Testis (tissue), 2 donors: ENCODE measurements at regions not wholly inside any gene's neighbourhood (a gene's known extent, or its start where the extent isn't known, plus 50 kb on each side); places are given as distances from the start of the nearest gene placed in this dataset.

ENCODE experiments used
- DNase-seq: peaks from one replicate; pipeline ENCODE4 v3.0.0-alpha.2; 2019
- H3K27ac ChIP-seq, 2 donors: fragments of 200-600 bp; sonication (generic); one replicate each; pipeline ENCODE4 v1.5.1; 2019
- H3K27me3 ChIP-seq: fragments of 200-600 bp; sonication (generic); one replicate; pipeline ENCODE4 v1.5.1; 2019
- H3K36me3 ChIP-seq: fragments of 200-600 bp; sonication (generic); one replicate; pipeline ENCODE4 v1.5.1; 2017; ENCODE audit warnings: low read depth; ENCODE audit errors: missing control alignments
- H3K4me1 ChIP-seq: fragments of 200-600 bp; sonication (generic); one replicate; pipeline ENCODE4 v1.5.1; 2019
- H3K4me3 ChIP-seq, 2 donors: fragments of 200-600 bp; sonication (generic); one replicate each; pipeline ENCODE4 v1.5.1; 2017 to 2019
- H3K9me3 ChIP-seq: fragments of 200-600 bp; sonication (generic); one replicate; pipeline ENCODE4 v1.5.1; 2017
- POLR2A ChIP-seq: fragments of 450-650 bp; IDR thresholded peaks from one replicate; pipeline ENCODE4 v1.6.1; 2017; ENCODE audit warnings: antibody characterized with exemption, mild to moderate bottlenecking, moderate library complexity
- WGBS, 2 donors: methylation state at CpG; one replicate each; pipeline ENCODE4 v1.1.5; 2018; 5-methylcytosine and 5-hydroxymethylcytosine counted together
- intact Hi-C: fragments of 100-400 bp; cut with DNase I; formaldehyde crosslinking; loops from one replicate; pipeline ENCODE4 v1.15.1; 2023; ENCODE audit warnings: low total_unique reads
- TF ChIP-seq, protein P1 (sequence below), 3 experiments: fragments of 450-650 bp in 2 of 3; fragments of 200-600 bp in 1 of 3; sonication (generic) in 1 of 3; IDR thresholded peaks; one replicate each; pipeline ENCODE4 v1.5.1; 2016 to 2019; ENCODE audit warnings: antibody characterized with exemption in 3 of 3, mild to moderate bottlenecking in 2 of 3, moderate library complexity in 1 of 3

DNA sequence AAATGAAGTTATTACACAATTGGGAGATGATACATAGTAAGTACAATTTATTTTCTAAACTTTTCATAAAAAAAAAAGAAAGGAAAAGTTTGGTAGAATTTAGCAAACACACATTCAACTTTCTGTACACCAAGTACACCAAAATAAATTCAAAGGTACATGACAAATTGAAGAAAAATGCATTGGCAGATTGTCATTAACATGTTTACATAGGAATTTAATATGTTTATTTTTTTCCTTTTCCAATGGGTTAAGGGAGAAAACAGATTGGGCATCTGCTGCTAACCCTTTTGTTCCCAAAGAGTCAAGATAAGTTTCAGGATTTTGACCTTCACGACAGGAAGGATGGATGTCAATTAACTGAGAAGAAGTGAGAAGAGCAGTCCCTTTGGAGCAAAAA is 620.4 kb downstream of the XIRP2 start:
- no peak overlapping the region for H3K27ac ChIP-seq
- no peaks in the 10 kb centered on the region for H3K9me3 ChIP-seq
- no peaks in the 10 kb centered on the region for H3K36me3 ChIP-seq
- H3K4me3 ChIP-seq: no peak overlapping the region
- H3K4me1 ChIP-seq: no peaks in the 10 kb centered on the region
- intact Hi-C loops: no loop called here
- no peaks in the 10 kb centered on the region for H3K27me3 ChIP-seq
- TF ChIP-seq, protein P1, sequence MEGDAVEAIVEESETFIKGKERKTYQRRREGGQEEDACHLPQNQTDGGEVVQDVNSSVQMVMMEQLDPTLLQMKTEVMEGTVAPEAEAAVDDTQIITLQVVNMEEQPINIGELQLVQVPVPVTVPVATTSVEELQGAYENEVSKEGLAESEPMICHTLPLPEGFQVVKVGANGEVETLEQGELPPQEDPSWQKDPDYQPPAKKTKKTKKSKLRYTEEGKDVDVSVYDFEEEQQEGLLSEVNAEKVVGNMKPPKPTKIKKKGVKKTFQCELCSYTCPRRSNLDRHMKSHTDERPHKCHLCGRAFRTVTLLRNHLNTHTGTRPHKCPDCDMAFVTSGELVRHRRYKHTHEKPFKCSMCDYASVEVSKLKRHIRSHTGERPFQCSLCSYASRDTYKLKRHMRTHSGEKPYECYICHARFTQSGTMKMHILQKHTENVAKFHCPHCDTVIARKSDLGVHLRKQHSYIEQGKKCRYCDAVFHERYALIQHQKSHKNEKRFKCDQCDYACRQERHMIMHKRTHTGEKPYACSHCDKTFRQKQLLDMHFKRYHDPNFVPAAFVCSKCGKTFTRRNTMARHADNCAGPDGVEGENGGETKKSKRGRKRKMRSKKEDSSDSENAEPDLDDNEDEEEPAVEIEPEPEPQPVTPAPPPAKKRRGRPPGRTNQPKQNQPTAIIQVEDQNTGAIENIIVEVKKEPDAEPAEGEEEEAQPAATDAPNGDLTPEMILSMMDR (IDR thresholded peaks at IDR 0.05): no peak
- TF ChIP-seq POLR2A: no peak
- WGBS, 2 donors: 71 to 80% methylated on average over 1 of the region's 1 CpG
- no peak for DNase-seq

DNA sequence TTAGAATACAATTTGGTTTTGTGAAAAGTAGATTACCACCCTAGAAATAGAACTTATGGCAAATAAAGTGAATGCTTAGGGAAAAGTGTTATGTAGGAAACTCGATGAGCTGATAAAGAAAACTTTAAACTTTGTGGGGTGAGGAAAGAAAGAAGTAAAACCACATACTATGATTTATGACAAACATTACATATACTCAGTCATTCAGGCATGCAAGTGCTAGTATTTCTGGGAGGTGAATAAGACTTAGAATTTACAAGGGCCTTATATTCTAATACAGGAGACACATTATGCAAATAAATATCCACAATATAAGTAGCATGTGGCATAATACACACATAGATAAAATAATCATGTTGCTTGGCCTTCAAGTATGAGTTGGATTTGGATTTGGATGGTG is 618.1 kb downstream of the XIRP2 start:
- Histone ChIP-seq H3K4me1 (no peaks in the 10 kb centered on the region), H3K9me3 (no peaks in the 10 kb centered on the region), H3K4me3 (no peak overlapping the region), H3K27me3 (no peaks in the 10 kb centered on the region), H3K36me3 (no peaks in the 10 kb centered on the region), H3K27ac (no peak overlapping the region)
- intact Hi-C loops: no loop called here
- DNase-seq: no peak
- 79 to 92% methylated on average over 1 of the region's 1 CpG for WGBS, 2 donors
- TF ChIP-seq, protein P1 (IDR thresholded peaks at IDR 0.05): no peak
- no peak for TF ChIP-seq POLR2A

DNA sequence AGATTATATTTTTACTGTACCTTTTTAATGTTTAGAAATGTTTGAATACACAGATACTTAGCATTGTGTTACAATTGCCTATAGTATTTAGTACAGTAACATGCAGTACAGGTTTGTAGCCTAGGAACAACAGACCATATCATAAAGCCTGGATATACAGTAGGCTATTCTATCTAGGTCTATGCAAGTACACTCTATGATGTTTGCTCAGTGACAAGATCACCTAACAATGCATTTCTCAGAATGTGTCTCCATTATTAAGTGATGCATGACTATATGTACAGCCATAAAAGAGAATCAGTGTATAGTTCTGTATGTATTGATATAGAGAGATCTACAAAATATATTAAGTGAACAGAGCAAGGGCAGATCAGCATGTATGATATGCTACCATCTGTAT is 616.4 kb downstream of the XIRP2 start:
- DNase-seq: no peak
- no peaks in the 10 kb centered on the region for H3K9me3 ChIP-seq
- no peak for TF ChIP-seq POLR2A
- TF ChIP-seq, protein P1 (IDR thresholded peaks at IDR 0.05): no peak
- H3K36me3 ChIP-seq: no peaks in the 10 kb centered on the region
- no peak overlapping the region for H3K27ac ChIP-seq
- H3K4me3 ChIP-seq: no peak overlapping the region
- no peaks in the 10 kb centered on the region for H3K27me3 ChIP-seq
- intact Hi-C loops: no loop called here
- H3K4me1 ChIP-seq: no peaks in the 10 kb centered on the region

DNA sequence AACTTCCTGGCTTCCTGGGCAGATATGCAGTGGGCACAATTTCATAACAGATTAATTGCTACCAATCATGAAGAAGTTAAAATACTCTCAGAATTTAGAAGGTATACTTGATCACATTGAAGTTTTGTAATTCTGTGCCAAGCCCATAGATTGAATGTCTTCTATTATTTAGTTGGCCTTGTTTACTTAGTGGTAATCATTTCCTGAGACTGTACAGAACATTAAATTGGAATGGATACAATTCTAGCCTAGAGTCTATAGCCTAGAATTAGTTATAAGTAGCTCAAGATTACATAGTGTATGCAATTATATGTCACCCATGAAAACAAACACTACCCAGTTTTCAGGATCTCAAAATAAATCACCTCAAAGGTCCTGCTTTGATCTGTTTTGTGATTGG is 615.8 kb downstream of the XIRP2 start:
- TF ChIP-seq, protein P1 (IDR thresholded peaks at IDR 0.05): no peak
- TF ChIP-seq POLR2A: no peak
- intact Hi-C loops: no loop called here
- H3K36me3 ChIP-seq: no peaks in the 10 kb centered on the region
- no peak overlapping the region for H3K27ac ChIP-seq
- DNase-seq: no peak
- H3K4me1 ChIP-seq: no peaks in the 10 kb centered on the region
- no peak overlapping the region for H3K4me3 ChIP-seq
- H3K9me3 ChIP-seq: no peaks in the 10 kb centered on the region
- H3K27me3 ChIP-seq: no peaks in the 10 kb centered on the region

DNA sequence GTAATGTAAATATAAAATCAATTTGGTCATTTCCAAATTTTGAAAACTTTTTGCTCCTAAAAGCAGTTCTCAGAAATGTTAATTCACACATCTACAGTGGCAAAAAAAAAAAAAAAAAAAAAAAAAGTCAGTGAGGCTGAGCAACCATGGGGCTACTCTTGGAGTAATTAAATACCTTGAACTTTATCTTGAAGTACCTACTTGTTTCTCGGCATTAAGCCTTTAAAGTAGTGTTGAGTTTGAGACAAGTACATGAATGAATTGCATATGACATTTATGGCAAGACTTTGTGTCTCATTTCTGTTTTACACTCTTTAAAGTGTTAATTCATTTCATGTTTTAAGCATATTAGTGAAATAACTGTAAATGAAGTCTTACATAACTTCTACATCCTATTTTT is 613.3 kb downstream of the XIRP2 start:
- no peak for DNase-seq
- no peaks in the 10 kb centered on the region for H3K4me1 ChIP-seq
- no peak overlapping the region for H3K27ac ChIP-seq
- 92 to 97% methylated on average over 1 of the region's 1 CpG for WGBS, 2 donors
- no peaks in the 10 kb centered on the region for H3K9me3 ChIP-seq
- H3K27me3 ChIP-seq: no peaks in the 10 kb centered on the region
- TF ChIP-seq, protein P1 (IDR thresholded peaks at IDR 0.05): no peak
- TF ChIP-seq POLR2A: no peak
- H3K36me3 ChIP-seq: no peaks in the 10 kb centered on the region
- intact Hi-C loops: no loop called here
- H3K4me3 ChIP-seq: no peak overlapping the region
